HepG2 (cell line): ENCODE measurements at regions not wholly inside any gene's neighbourhood (a gene's known extent, or its start where the extent isn't known, plus 50 kb on each side); places are given as distances from the start of the nearest gene placed in this dataset.

Source experiments
- ATAC-seq: fragments of 200-7000 bp; cut with Tn5 transposase; 3 replicates; pipeline ENCODE4 v1.9.1; 2020; ENCODE audit warnings: mild to moderate bottlenecking, moderate library complexity
- BruUV-seq: library from RNA; stranded (reverse); fragments of 400-500 nt; replicated peaks from 2 replicates; lab custom pipeline; 2021; lab: Mats Ljungman, UMichigan
- CTCF ChIA-PET: fragments of 300-600 bp; formaldehyde crosslinking; extraction: SDS; loops from one replicate; lab custom pipeline; 2021; ENCODE audit warnings: low total read pairs, inconsistent platforms, low intra/inter-chr PET ratio; lab: Yijun Ruan, JAX
- POLR2A ChIA-PET: fragments of 350-600 bp; sonication (Branson Sonifier 250); formaldehyde crosslinking; loops from one replicate; lab custom pipeline; 2020; ENCODE audit warnings: antibody characterized with exemption, inconsistent platforms; lab: Yijun Ruan, JAX
- DNase-seq: peaks from one replicate; pipeline ENCODE4 v3.0.0-alpha.2; 2015; ENCODE audit warnings: low spot score
- FAIRE-seq: peaks from 3 replicates; lab custom pipeline; 2011; peaks lifted over from hg19 to GRCh38; lab: Jason Lieb, UNC
- H2AFZ ChIP-seq: one replicate; pipeline ENCODE4 v1.6.1; 2011; ENCODE audit warnings: low read length, inconsistent platforms
- H3K27ac ChIP-seq: fragments of 300-600 bp; 3 replicates; pipeline ENCODE4 v1.8.0; 2011; ENCODE audit warnings: mixed run types, mild to moderate bottlenecking, mixed read lengths, low read length, inconsistent platforms; ENCODE audit not compliant: insufficient read depth; ENCODE audit errors: extremely low read length
- H3K27me3 ChIP-seq, 2 experiments: fragments of 200-600 bp in 1 of 2; 2 replicates in 1 of 2; 3 replicates in 1 of 2; pipeline versions ENCODE4 v1.6.0 to v1.8.0; 2011; ENCODE audit warnings: low read length in 2 of 2, mild to moderate bottlenecking in 2 of 2, moderate library complexity in 2 of 2, inconsistent platforms in 1 of 2; ENCODE audit not compliant: insufficient read depth in 2 of 2, control insufficient read depth in 1 of 2
- H3K36me3 ChIP-seq, 2 experiments: fragments of 200-600 bp in 1 of 2; replicated peaks in 1 of 2; 2 replicates in 1 of 2; 3 replicates in 1 of 2; pipeline versions ENCODE4 v1.5.1 to v1.8.0; 2011; ENCODE audit warnings: low read length in 2 of 2, inconsistent platforms in 1 of 2; ENCODE audit not compliant: insufficient read depth in 2 of 2, control insufficient read depth in 1 of 2
- H3K4me1 ChIP-seq: 2 replicates; pipeline ENCODE4 v1.5.1; 2012; ENCODE audit warnings: low read length, inconsistent platforms; ENCODE audit not compliant: insufficient read depth
- H3K4me2 ChIP-seq: 2 replicates; pipeline ENCODE4 v1.6.0; 2011; ENCODE audit warnings: low read depth, low read length, inconsistent platforms
- H3K4me3 ChIP-seq, 3 experiments: fragments of 200-600 bp in 1 of 3; sonication (generic), shearing (Covaris generic) in 1 of 3; replicated peaks in 1 of 3; 2 replicates each; pipeline ENCODE4 v1.5.1; 2011 to 2016; ENCODE audit warnings: low read length in 3 of 3, inconsistent platforms in 2 of 3, low read depth in 2 of 3, mild to moderate bottlenecking in 2 of 3, control low read depth in 1 of 3, mixed read lengths in 1 of 3; ENCODE audit not compliant: insufficient read depth in 1 of 3
- H3K79me2 ChIP-seq: one replicate; pipeline ENCODE4 v1.6.1; 2011; ENCODE audit warnings: low read length, inconsistent platforms; ENCODE audit not compliant: insufficient read depth
- H3K9ac ChIP-seq: 2 replicates; pipeline ENCODE4 v1.6.0; 2011; ENCODE audit warnings: mild to moderate bottlenecking, low read depth, low read length, inconsistent platforms; ENCODE audit not compliant: insufficient read depth
- H3K9me3 ChIP-seq: 2 replicates; pipeline ENCODE4 v1.5.1; 2012; ENCODE audit warnings: mild to moderate bottlenecking, low read length
- H4K20me1 ChIP-seq: 2 replicates; pipeline ENCODE4 v1.6.0; 2011; ENCODE audit warnings: inconsistent platforms, mild to moderate bottlenecking, low read length, moderate library complexity; ENCODE audit not compliant: insufficient read depth
- BHLHE40 ChIP-seq: IDR thresholded peaks from 2 replicates; pipeline ENCODE4 v1.6.1; 2011; ENCODE audit warnings: low read length, improper control_type of control experiment
- GTF3A ChIP-seq: sonication (generic); formaldehyde crosslinking; conservative IDR thresholded peaks from 2 replicates; pipeline ENCODE4 v1.4.0; 2020; ENCODE audit warnings: mild to moderate bottlenecking, missing genetic modification reagents
- MED13 ChIP-seq: sonication (generic); formaldehyde crosslinking; IDR thresholded peaks from 2 replicates; pipeline ENCODE4 v1.5.0; 2020; ENCODE audit warnings: missing genetic modification reagents
- PATZ1 ChIP-seq: sonication (generic); formaldehyde crosslinking; IDR thresholded peaks from 2 replicates; pipeline ENCODE4 v1.4.0; 2020; ENCODE audit warnings: missing genetic modification reagents
- PRPF4 ChIP-seq: fragments of 200-400 bp; formaldehyde crosslinking; IDR thresholded peaks from 2 replicates; pipeline ENCODE4 v1.6.1; 2016; ENCODE audit warnings: low read length, low read depth; ENCODE audit not compliant: poor library complexity, severe bottlenecking
- ZHX1 ChIP-seq: sonication (generic); formaldehyde crosslinking; IDR thresholded peaks from 2 replicates; pipeline ENCODE4 v1.8.1; 2022; ENCODE audit warnings: low read depth, mild to moderate bottlenecking, missing genetic modification reagents
- ZMYM4 ChIP-seq: sonication (generic); formaldehyde crosslinking; IDR thresholded peaks from 2 replicates; pipeline ENCODE4 v1.8.1; 2023; ENCODE audit warnings: mild to moderate bottlenecking, missing genetic modification reagents
- ZNF251 ChIP-seq: sonication (generic); formaldehyde crosslinking; IDR thresholded peaks from 2 replicates; pipeline ENCODE4 v1.9.0; 2021; ENCODE audit warnings: mild to moderate bottlenecking, missing genetic modification reagents
- ZNF256 ChIP-seq: sonication (generic); formaldehyde crosslinking; conservative IDR thresholded peaks from 2 replicates; pipeline ENCODE4 v1.4.0; 2020; ENCODE audit warnings: missing genetic modification reagents
- ZNF280D ChIP-seq: sonication (generic); formaldehyde crosslinking; IDR thresholded peaks from 2 replicates; pipeline ENCODE4 v1.5.1; 2020; ENCODE audit warnings: mild to moderate bottlenecking, missing genetic modification reagents
- ZNF326 ChIP-seq: sonication (generic); formaldehyde crosslinking; IDR thresholded peaks from 2 replicates; pipeline ENCODE4 v1.4.0; 2020; ENCODE audit warnings: missing genetic modification reagents, borderline replicate concordance
- in situ Hi-C: cut with HindIII; loops from 2 replicates; pipeline ENCODE4 v1.10.0; 2017; ENCODE audit warnings: low pct_unique_long_range_greater_than_20kb; ENCODE audit not compliant: extremely low pct_ligation_motif_present
- intact Hi-C: fragments of 100-400 bp; cut with micrococcal nuclease; formaldehyde crosslinking; loops from one replicate; pipeline ENCODE4 v1.10.0; 2022; ENCODE audit not compliant: unreplicated experiment
- TF ChIP-seq, protein P1 (sequence below): sonication (generic); formaldehyde crosslinking; IDR thresholded peaks from 2 replicates; pipeline ENCODE4 v1.8.0; 2022; ENCODE audit warnings: missing genetic modification reagents, mild to moderate bottlenecking, moderate library complexity, borderline replicate concordance
- TF ChIP-seq, protein P2 (sequence below): sonication (generic); formaldehyde crosslinking; conservative IDR thresholded peaks from 2 replicates; pipeline ENCODE4 v1.8.0; 2022; ENCODE audit warnings: mild to moderate bottlenecking, moderate library complexity, missing genetic modification reagents

DNA sequence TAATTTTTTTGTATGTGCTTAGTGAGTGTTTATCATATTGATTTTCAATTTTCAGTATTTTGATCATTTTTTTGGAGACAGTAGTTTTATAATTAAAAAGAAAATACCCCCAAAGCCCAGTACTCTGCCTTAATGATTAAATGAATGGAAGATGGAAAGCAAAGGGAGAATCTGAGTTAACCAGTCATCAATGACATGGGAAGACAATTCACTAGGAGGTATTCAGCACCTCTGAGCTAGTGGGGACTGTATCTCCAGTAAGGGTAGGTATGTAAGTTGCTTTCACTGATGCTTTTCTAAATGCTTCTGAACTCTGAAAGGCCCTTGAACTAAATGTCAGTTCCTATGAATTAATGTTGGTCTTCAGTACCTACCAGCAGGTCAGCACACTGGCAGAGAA lies 590.4 kb upstream of the DPPA4 start:
- no peak overlapping the region for H3K9ac ChIP-seq
- BruUV-seq, result no TSS peak
- ATAC-seq (no peak), DNase-seq (no peak), FAIRE-seq (no peak)
- no peaks in the 10 kb centered on the region for H3K36me3 ChIP-seq
- in situ Hi-C loops, result no loop called here
- intact Hi-C loops, result no loop called here
- H3K4me1 ChIP-seq, result no peaks in the 10 kb centered on the region
- no peaks in the 10 kb centered on the region for H3K9me3 ChIP-seq
- no peak overlapping the region for H3K4me3 ChIP-seq
- no peak overlapping the region for H3K4me2 ChIP-seq
- no peak overlapping the region for H3K27ac ChIP-seq
- H3K27me3 ChIP-seq, result no peaks in the 10 kb centered on the region
- H3K79me2 ChIP-seq, result no peaks in the 10 kb centered on the region
- H2AFZ ChIP-seq, result no peak overlapping the region
- ChIA-PET CTCF (no interaction called here), POLR2A (no interaction called here)
- no peaks in the 10 kb centered on the region for H4K20me1 ChIP-seq
- TF ChIP-seq, protein P1, sequence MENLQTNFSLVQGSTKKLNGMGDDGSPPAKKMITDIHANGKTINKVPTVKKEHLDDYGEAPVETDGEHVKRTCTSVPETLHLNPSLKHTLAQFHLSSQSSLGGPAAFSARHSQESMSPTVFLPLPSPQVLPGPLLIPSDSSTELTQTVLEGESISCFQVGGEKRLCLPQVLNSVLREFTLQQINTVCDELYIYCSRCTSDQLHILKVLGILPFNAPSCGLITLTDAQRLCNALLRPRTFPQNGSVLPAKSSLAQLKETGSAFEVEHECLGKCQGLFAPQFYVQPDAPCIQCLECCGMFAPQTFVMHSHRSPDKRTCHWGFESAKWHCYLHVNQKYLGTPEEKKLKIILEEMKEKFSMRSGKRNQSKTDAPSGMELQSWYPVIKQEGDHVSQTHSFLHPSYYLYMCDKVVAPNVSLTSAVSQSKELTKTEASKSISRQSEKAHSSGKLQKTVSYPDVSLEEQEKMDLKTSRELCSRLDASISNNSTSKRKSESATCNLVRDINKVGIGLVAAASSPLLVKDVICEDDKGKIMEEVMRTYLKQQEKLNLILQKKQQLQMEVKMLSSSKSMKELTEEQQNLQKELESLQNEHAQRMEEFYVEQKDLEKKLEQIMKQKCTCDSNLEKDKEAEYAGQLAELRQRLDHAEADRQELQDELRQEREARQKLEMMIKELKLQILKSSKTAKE (CRISPR knock-in tag), result no peak
- no peak for TF ChIP-seq ZNF280D (CRISPR knock-in tag)
- TF ChIP-seq MED13 (CRISPR knock-in tag), result no peak
- no peak for TF ChIP-seq ZMYM4 (CRISPR knock-in tag)
- no peak for TF ChIP-seq PRPF4
- TF ChIP-seq ZNF251 (CRISPR knock-in tag), result no peak
- TF ChIP-seq, protein P2, sequence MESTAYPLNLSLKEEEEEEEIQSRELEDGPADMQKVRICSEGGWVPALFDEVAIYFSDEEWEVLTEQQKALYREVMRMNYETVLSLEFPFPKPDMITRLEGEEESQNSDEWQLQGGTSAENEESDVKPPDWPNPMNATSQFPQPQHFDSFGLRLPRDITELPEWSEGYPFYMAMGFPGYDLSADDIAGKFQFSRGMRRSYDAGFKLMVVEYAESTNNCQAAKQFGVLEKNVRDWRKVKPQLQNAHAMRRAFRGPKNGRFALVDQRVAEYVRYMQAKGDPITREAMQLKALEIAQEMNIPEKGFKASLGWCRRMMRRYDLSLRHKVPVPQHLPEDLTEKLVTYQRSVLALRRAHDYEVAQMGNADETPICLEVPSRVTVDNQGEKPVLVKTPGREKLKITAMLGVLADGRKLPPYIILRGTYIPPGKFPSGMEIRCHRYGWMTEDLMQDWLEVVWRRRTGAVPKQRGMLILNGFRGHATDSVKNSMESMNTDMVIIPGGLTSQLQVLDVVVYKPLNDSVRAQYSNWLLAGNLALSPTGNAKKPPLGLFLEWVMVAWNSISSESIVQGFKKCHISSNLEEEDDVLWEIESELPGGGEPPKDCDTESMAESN (CRISPR knock-in tag), result no peak
- no peak for TF ChIP-seq ZHX1
- TF ChIP-seq ZNF256 (CRISPR knock-in tag), result no peak
- no peak for TF ChIP-seq BHLHE40
- TF ChIP-seq GTF3A (CRISPR knock-in tag), result no peak
- TF ChIP-seq ZNF326, result no peak
- TF ChIP-seq PATZ1 (CRISPR knock-in tag), result no peak
